ENCODE measurements at regions not wholly inside any gene's neighbourhood (a gene's known extent, or its start where the extent isn't known, plus 50 kb on each side); places are given as distances from the start of the nearest gene placed in this dataset.
"Not testable (repeated sequence)": the region's sequence is repeated elsewhere in the genome, so short reads cannot be mapped to it uniquely, and the experiment has no call there.

GRCh38 chr11:25527841-25528240 lies 804.1 kb upstream of the ANO3 start:
- no peak for DNase-seq

GRCh38 chr11:25529572-25529971 lies 802.4 kb upstream of the ANO3 start:
- DNase-seq: no peak

- no peak for DNase-seq
Observed at GRCh38 chr11:25535467-25536272, 796.3 kb upstream of the ANO3 start.

GRCh38 chr11:25536289-25536688 lies 795.6 kb upstream of the ANO3 start:
- DNase-seq: no peak

GRCh38 chr11:25537393-25537792 lies 794.5 kb upstream of the ANO3 start:
- no peak for DNase-seq

- no peak for DNase-seq
Observed at GRCh38 chr11:25547292-25547691, 784.6 kb upstream of the ANO3 start.

GRCh38 chr11:25562417-25562816 lies 769.5 kb upstream of the ANO3 start:
- DNase-seq: peak; percentile 32

GRCh38 chr11:25565846-25566245 lies 766.1 kb upstream of the ANO3 start:
- DNase-seq: no peak

- no peak for DNase-seq
Observed at GRCh38 chr11:25566298-25567200, 765.4 kb upstream of the ANO3 start.

GRCh38 chr11:25576320-25576719 lies 755.6 kb upstream of the ANO3 start:
- no peak for DNase-seq

- DNase-seq: not testable (repeated sequence)
Observed at GRCh38 chr11:25579554-25579953, 752.4 kb upstream of the ANO3 start.

GRCh38 chr11:25583596-25583995 lies 748.3 kb upstream of the ANO3 start:
- no peak for DNase-seq

GRCh38 chr11:25587496-25587895 lies 744.4 kb upstream of the ANO3 start:
- no peak for DNase-seq

GRCh38 chr11:25593221-25593620 lies 738.7 kb upstream of the ANO3 start:
- no peak for DNase-seq

GRCh38 chr11:25596701-25597100 lies 735.2 kb upstream of the ANO3 start:
- DNase-seq: no peak

GRCh38 chr11:25597696-25598095 lies 734.2 kb upstream of the ANO3 start:
- no peak for DNase-seq

GRCh38 chr11:25602149-25602548 lies 729.8 kb upstream of the ANO3 start:
- no peak for DNase-seq

GRCh38 chr11:25602959-25603358 lies 729.0 kb upstream of the ANO3 start:
- no peak for DNase-seq

GRCh38 chr11:25612806-25613205 lies 719.1 kb upstream of the ANO3 start:
- no peak for DNase-seq

GRCh38 chr11:25613451-25613850 lies 718.5 kb upstream of the ANO3 start:
- no peak for DNase-seq

GRCh38 chr11:25613865-25614264 lies 718.1 kb upstream of the ANO3 start:
- no peak for DNase-seq

GRCh38 chr11:25615069-25615468 lies 716.9 kb upstream of the ANO3 start:
- no peak for DNase-seq

- DNase-seq: no peak
Observed at GRCh38 chr11:25615841-25616240, 716.1 kb upstream of the ANO3 start.

GRCh38 chr11:25625094-25625493 lies 706.8 kb upstream of the ANO3 start:
- no peak for DNase-seq
